Neural crest cell (in vitro differentiated cells): ENCODE measurements at regions not wholly inside any gene's neighbourhood (a gene's known extent, or its start where the extent isn't known, plus 50 kb on each side); places are given as distances from the start of the nearest gene placed in this dataset.
A peak's percentile ranks its signal among the peaks of the same experiment; 100 is the strongest.

Experiments used
- DNase-seq: peaks from one replicate; pipeline ENCODE4 v3.0.0; 2021; ENCODE audit warnings: low read depth, mixed read lengths, low spot score
- H3K27ac Mint-ChIP-seq: one replicate; pipeline ENCODE4 v1.8.0; 2021; ENCODE audit warnings: mild to moderate bottlenecking, mixed read lengths; ENCODE audit not compliant: unreplicated experiment
- H3K27me3 Mint-ChIP-seq: 2 replicates; pipeline ENCODE4 v1.8.0; 2021; ENCODE audit warnings: low read depth, mild to moderate bottlenecking, mixed read lengths
- H3K36me3 Mint-ChIP-seq: 2 replicates; pipeline ENCODE4 v1.8.0; 2021; ENCODE audit warnings: low read depth, mild to moderate bottlenecking, mixed read lengths
- H3K4me1 Mint-ChIP-seq: 2 replicates; pipeline ENCODE4 v1.8.0; 2021; ENCODE audit warnings: mixed read lengths
- H3K4me3 Mint-ChIP-seq: one replicate; pipeline ENCODE4 v1.8.0; 2021; ENCODE audit warnings: mild to moderate bottlenecking, mixed read lengths
- H3K9me3 Mint-ChIP-seq: 2 replicates; pipeline ENCODE4 v1.8.0; 2021; ENCODE audit warnings: mixed read lengths
- TF ChIP-seq, protein P1 (sequence below): fragments of 200-600 bp; sonication (generic); conservative IDR thresholded peaks from 2 replicates; pipeline ENCODE4 v1.5.0; 2021; ENCODE audit warnings: antibody characterized with exemption, mild to moderate bottlenecking

DNA sequence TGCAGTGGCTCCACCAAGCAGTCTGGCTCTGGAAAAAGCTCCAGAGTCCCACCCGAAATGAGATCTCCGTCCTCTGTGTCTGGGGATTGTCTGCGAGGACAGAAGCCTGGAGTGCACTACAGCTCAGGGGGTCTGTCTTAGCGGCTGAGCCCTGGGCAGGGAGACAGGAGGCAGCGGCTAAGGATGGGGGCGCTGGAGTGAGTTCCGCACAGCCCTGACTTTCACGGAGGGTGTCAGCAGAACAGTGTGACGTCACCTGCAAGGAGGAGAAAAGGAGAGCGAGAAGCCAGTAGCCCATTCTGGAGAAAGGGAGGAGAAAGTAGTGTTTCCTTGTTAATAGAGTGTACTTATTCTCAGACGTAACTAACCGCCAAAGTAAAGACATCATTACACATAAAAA is 97.6 kb downstream of the FAM50B start:
- H3K4me1 Mint-ChIP-seq, result no peaks in the 10 kb centered on the region
- no peaks in the 10 kb centered on the region for H3K36me3 Mint-ChIP-seq
- H3K27ac Mint-ChIP-seq, result no peak overlapping the region
- peaks cover 18% of the 10 kb centered on the region for H3K27me3 Mint-ChIP-seq
- DNase-seq, result no peak
- no peaks in the 10 kb centered on the region for H3K9me3 Mint-ChIP-seq
- TF ChIP-seq, protein P1, sequence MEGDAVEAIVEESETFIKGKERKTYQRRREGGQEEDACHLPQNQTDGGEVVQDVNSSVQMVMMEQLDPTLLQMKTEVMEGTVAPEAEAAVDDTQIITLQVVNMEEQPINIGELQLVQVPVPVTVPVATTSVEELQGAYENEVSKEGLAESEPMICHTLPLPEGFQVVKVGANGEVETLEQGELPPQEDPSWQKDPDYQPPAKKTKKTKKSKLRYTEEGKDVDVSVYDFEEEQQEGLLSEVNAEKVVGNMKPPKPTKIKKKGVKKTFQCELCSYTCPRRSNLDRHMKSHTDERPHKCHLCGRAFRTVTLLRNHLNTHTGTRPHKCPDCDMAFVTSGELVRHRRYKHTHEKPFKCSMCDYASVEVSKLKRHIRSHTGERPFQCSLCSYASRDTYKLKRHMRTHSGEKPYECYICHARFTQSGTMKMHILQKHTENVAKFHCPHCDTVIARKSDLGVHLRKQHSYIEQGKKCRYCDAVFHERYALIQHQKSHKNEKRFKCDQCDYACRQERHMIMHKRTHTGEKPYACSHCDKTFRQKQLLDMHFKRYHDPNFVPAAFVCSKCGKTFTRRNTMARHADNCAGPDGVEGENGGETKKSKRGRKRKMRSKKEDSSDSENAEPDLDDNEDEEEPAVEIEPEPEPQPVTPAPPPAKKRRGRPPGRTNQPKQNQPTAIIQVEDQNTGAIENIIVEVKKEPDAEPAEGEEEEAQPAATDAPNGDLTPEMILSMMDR, result no peak
- H3K4me3 Mint-ChIP-seq, result no peak overlapping the region

GRCh38 chr6:3948866-3949265 is 99.7 kb downstream of the FAM50B start:
- TF ChIP-seq, protein P1, result no peak
- DNase-seq, result no peak
- Mint-ChIP-seq H3K27ac (no peak overlapping the region), H3K4me1 (no peaks in the 10 kb centered on the region), H3K27me3 (peaks cover 18% of the 10 kb centered on the region), H3K36me3 (no peaks in the 10 kb centered on the region), H3K4me3 (no peak overlapping the region), H3K9me3 (no peaks in the 10 kb centered on the region)

DNA sequence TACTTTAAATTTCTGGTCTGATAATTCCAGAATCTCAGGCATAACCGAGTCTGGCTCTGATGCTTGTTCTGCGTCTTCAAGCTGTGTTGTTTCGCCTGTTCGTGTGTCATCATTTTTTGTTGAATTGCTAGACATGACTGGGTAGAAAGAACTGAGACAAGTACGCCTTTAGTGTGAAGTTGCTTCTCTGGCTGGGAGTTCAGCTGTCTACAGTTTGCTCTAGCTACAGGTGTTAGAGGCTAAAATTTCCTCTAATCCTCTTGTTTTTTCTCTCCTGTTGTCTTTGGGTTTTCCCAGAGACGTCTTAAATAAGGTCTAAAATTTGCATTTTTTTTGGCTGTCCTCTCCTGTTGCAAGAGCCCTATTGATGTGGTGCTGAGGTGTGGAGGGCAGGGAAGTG is 100.3 kb downstream of the FAM50B start:
- Mint-ChIP-seq H3K4me1 (no peaks in the 10 kb centered on the region), H3K4me3 (no peak overlapping the region), H3K36me3 (no peaks in the 10 kb centered on the region), H3K9me3 (no peaks in the 10 kb centered on the region), H3K27me3 (peaks cover 15% of the 10 kb centered on the region), H3K27ac (no peak overlapping the region)
- no peak for DNase-seq
- TF ChIP-seq, protein P1, result no peak

DNA sequence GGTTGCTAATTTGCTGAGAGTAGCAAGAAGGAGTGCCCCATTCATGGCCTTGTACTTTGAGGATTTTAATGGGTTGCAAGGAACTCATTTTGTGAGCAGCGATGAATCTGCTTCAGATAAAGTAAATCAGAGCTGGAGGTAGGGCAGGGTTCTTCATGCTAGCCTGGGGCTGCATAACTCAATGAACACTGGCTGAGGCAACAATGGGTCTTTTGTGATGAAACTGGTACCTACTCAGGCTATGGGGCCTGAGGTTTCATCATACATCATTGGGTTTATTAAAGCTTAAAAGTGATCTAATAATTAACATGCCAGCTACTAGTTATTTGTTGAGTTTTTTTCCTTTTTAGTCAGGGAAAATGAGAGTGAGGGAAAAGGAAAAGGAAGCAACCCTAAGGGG is 106.9 kb downstream of the FAM50B start:
- Mint-ChIP-seq H3K4me3 (peak overlapping the region; percentile 73), H3K9me3 (peaks cover 4% of the 10 kb centered on the region), H3K27ac (peak overlapping the region; percentile 95), H3K36me3 (no peaks in the 10 kb centered on the region), H3K27me3 (no peaks in the 10 kb centered on the region), H3K4me1 (peaks cover 6% of the 10 kb centered on the region)
- TF ChIP-seq, protein P1, result no peak
- DNase-seq, result no peak

- TF ChIP-seq, protein P1, result no peak
- H3K4me1 Mint-ChIP-seq, result peaks cover 6% of the 10 kb centered on the region
- H3K27me3 Mint-ChIP-seq, result no peaks in the 10 kb centered on the region
- no peaks in the 10 kb centered on the region for H3K36me3 Mint-ChIP-seq
- no peak overlapping the region for H3K27ac Mint-ChIP-seq
- H3K4me3 Mint-ChIP-seq, result no peak overlapping the region
- DNase-seq, result no peak
- H3K9me3 Mint-ChIP-seq, result peaks cover 4% of the 10 kb centered on the region
These were observed 108.1 kb downstream of the FAM50B start for GRCh38 chr6:3957321-3957720.

DNA sequence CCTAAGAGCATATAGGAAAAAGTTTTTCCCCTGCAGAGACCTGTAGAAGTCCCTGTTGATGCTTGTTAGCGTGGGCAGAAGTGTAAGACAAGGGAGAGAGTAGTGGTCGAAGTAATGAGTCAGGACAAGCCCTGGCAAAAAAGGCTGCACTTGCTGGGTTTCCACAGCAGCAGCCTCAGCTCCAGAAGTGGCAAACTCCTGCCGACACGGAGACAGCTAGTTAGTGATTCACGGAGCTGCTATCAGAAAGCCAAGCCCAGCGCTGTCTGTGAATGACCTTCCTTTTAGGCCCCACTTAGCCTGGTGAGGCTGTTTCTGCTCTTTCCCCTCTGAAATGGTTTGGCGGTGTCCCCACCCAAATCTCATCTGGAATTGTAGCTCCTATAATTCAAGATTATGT is 109.1 kb downstream of the FAM50B start:
- H3K9me3 Mint-ChIP-seq, result peaks cover 4% of the 10 kb centered on the region
- peak overlapping the region; percentile 20 for H3K27ac Mint-ChIP-seq
- H3K36me3 Mint-ChIP-seq, result no peaks in the 10 kb centered on the region
- TF ChIP-seq, protein P1, result no peak
- no peak overlapping the region for H3K4me3 Mint-ChIP-seq
- DNase-seq, result no peak
- H3K27me3 Mint-ChIP-seq, result no peaks in the 10 kb centered on the region
- H3K4me1 Mint-ChIP-seq, result peaks cover 14% of the 10 kb centered on the region
